SKM-1 (cell line): ENCODE measurements at regions not wholly inside any gene's neighbourhood (a gene's known extent, or its start where the extent isn't known, plus 50 kb on each side); places are given as distances from the start of the nearest gene placed in this dataset.
"Not testable (repeated sequence)": the region's sequence is repeated elsewhere in the genome, so short reads cannot be mapped to it uniquely, and the experiment has no call there.

Source experiments
- DNase-seq: peaks from one replicate; lab custom pipeline; 2025; ENCODE audit not compliant: unreplicated experiment; lab: John Stamatoyannopoulos, UW

- no peak for DNase-seq
These were observed 405.9 kb upstream of the ACVR2A start for GRCh38 chr2:147438882-147439281.

GRCh38 chr2:147433822-147434221 is 411.0 kb upstream of the ACVR2A start:
- DNase-seq, result no peak

- no peak for DNase-seq
These were observed 414.4 kb upstream of the ACVR2A start for GRCh38 chr2:147430408-147430807.

GRCh38 chr2:147428120-147428747 is 416.6 kb upstream of the ACVR2A start:
- no peak for DNase-seq

- DNase-seq, result no peak
These were observed 419.3 kb upstream of the ACVR2A start for GRCh38 chr2:147425437-147426029.

GRCh38 chr2:147424766-147425165 is 420.1 kb upstream of the ACVR2A start:
- no peak for DNase-seq

GRCh38 chr2:147420947-147421675 is 423.7 kb upstream of the ACVR2A start:
- no peak for DNase-seq

GRCh38 chr2:147420517-147420916 is 424.3 kb upstream of the ACVR2A start:
- no peak for DNase-seq

GRCh38 chr2:147416099-147416498 is 428.7 kb upstream of the ACVR2A start:
- no peak for DNase-seq

- DNase-seq, result not testable (repeated sequence)
These were observed 430.2 kb upstream of the ACVR2A start for GRCh38 chr2:147414656-147415055.

GRCh38 chr2:147408357-147408756 is 436.5 kb upstream of the ACVR2A start:
- no peak for DNase-seq

GRCh38 chr2:147405651-147406050 is 439.2 kb upstream of the ACVR2A start:
- no peak for DNase-seq

GRCh38 chr2:147398996-147399395 is 445.8 kb upstream of the ACVR2A start:
- DNase-seq, result no peak

- DNase-seq, result no peak
These were observed 446.5 kb upstream of the ACVR2A start for GRCh38 chr2:147398301-147398700.

- no peak for DNase-seq
These were observed 447.9 kb upstream of the ACVR2A start for GRCh38 chr2:147396890-147397289.

- no peak for DNase-seq
These were observed 450.5 kb upstream of the ACVR2A start for GRCh38 chr2:147394179-147394790.

- no peak for DNase-seq
These were observed 452.6 kb upstream of the ACVR2A start for GRCh38 chr2:147392180-147392579.

- no peak for DNase-seq
These were observed 454.4 kb upstream of the ACVR2A start for GRCh38 chr2:147390475-147390874.

- DNase-seq, result no peak
These were observed 455.6 kb upstream of the ACVR2A start for GRCh38 chr2:147389218-147389617.

GRCh38 chr2:147388217-147388616 is 456.6 kb upstream of the ACVR2A start:
- no peak for DNase-seq

GRCh38 chr2:147386284-147386683 is 458.5 kb upstream of the ACVR2A start:
- DNase-seq, result no peak

GRCh38 chr2:147385600-147385999 is 459.2 kb upstream of the ACVR2A start:
- DNase-seq, result no peak
